Endothelial cell of umbilical vein (primary cell): ENCODE measurements at regions not wholly inside any gene's neighbourhood (a gene's known extent, or its start where the extent isn't known, plus 50 kb on each side); places are given as distances from the start of the nearest gene placed in this dataset.

Experiments used
- CTCF ChIP-seq, 2 donors: IDR thresholded peaks; 1 replicate in 1 of 2; 2 replicates in 1 of 2; pipeline ENCODE4 v1.5.1; 2011; ENCODE audit warnings: low read length in 2 of 2, mild to moderate bottlenecking in 2 of 2, moderate library complexity in 2 of 2, control low read depth in 1 of 2, inconsistent platforms in 1 of 2, low read depth in 1 of 2; ENCODE audit not compliant: insufficient read depth in 1 of 2; ENCODE audit errors: extremely low read depth in 1 of 2
- JUN ChIP-seq: IDR thresholded peaks from 2 replicates; pipeline ENCODE4 v1.6.1; 2011; ENCODE audit warnings: borderline replicate concordance, low read depth; ENCODE audit not compliant: insufficient read length, insufficient read depth
- MYC ChIP-seq: IDR thresholded peaks from one replicate; pipeline ENCODE4 v1.6.1; 2011; ENCODE audit warnings: mild to moderate bottlenecking, low read depth, low read length
- POLR2A ChIP-seq: IDR thresholded peaks from 2 replicates; pipeline ENCODE4 v1.6.1; 2012; ENCODE audit warnings: low read depth, mild to moderate bottlenecking, control low read depth, low read length
- POLR2AphosphoS5 ChIP-seq: IDR thresholded peaks from 2 replicates; pipeline ENCODE4 v1.6.1; 2012; ENCODE audit warnings: low read depth, mild to moderate bottlenecking, control low read depth, low read length, moderate library complexity; ENCODE audit not compliant: insufficient read depth

- no peak for TF ChIP-seq CTCF (IDR thresholded peaks at IDR 0.05; ENCODE audit: extremely low read depth in 1 of 2, insufficient read depth in 1 of 2, low read depth in 1 of 2, low read length in 2 of 2)
- TF ChIP-seq POLR2AphosphoS5: no peak
- TF ChIP-seq JUN: no peak
- no peak for TF ChIP-seq POLR2A
- no peak for TF ChIP-seq MYC
Measured at GRCh38 chr2:4265936-4266335, 562.6 kb downstream of the DCDC2C start.
